Peyer's patch (tissue), 4 donors: ENCODE measurements at regions not wholly inside any gene's neighbourhood (a gene's known extent, or its start where the extent isn't known, plus 50 kb on each side); places are given as distances from the start of the nearest gene placed in this dataset.

Experiments used
- DNase-seq, 3 donors: peaks; one replicate each; pipeline ENCODE4 v3.0.0-alpha.2; 2017 to 2019
- H3K27ac ChIP-seq, 4 donors: fragments of 200-600 bp; sonication (generic); one replicate each; pipeline ENCODE4 v1.5.1; 2016 to 2019
- H3K27me3 ChIP-seq, 2 donors: fragments of 200-600 bp; sonication (generic); one replicate each; pipeline ENCODE4 v1.5.1; 2019
- H3K36me3 ChIP-seq, 3 donors: fragments of 200-600 bp; sonication (generic); one replicate each; pipeline ENCODE4 v1.5.1; 2016 to 2019
- H3K4me1 ChIP-seq, 4 donors: fragments of 200-600 bp; sonication (generic); one replicate each; pipeline ENCODE4 v1.5.1; 2016 to 2019
- H3K4me3 ChIP-seq, 4 donors: fragments of 200-600 bp; sonication (generic); 1 replicate in 3 of 4; 2 replicates in 1 of 4; pipeline ENCODE4 v1.5.1; 2016 to 2019; ENCODE audit warnings: mild to moderate bottlenecking in 1 of 4
- H3K9me3 ChIP-seq, 4 donors: fragments of 200-600 bp; sonication (generic); one replicate each; pipeline ENCODE4 v1.5.1; 2016 to 2019; ENCODE audit warnings: mild to moderate bottlenecking in 1 of 4
- POLR2A ChIP-seq, 2 donors: fragments of 450-650 bp; IDR thresholded peaks; one replicate each; pipeline ENCODE4 v1.5.1; 2017; ENCODE audit warnings: antibody characterized with exemption in 2 of 2, mild to moderate bottlenecking in 2 of 2, moderate library complexity in 2 of 2
- TF ChIP-seq, protein P1 (sequence below), 6 experiments: fragments of 450-650 bp in 4 of 6; fragments of 200-600 bp in 2 of 6; sonication (generic) in 1 of 6; IDR thresholded peaks; one replicate each; pipeline ENCODE4 v1.5.1; 2017 to 2019; ENCODE audit warnings: antibody characterized with exemption in 6 of 6, mild to moderate bottlenecking in 3 of 6, moderate library complexity in 1 of 6

DNA sequence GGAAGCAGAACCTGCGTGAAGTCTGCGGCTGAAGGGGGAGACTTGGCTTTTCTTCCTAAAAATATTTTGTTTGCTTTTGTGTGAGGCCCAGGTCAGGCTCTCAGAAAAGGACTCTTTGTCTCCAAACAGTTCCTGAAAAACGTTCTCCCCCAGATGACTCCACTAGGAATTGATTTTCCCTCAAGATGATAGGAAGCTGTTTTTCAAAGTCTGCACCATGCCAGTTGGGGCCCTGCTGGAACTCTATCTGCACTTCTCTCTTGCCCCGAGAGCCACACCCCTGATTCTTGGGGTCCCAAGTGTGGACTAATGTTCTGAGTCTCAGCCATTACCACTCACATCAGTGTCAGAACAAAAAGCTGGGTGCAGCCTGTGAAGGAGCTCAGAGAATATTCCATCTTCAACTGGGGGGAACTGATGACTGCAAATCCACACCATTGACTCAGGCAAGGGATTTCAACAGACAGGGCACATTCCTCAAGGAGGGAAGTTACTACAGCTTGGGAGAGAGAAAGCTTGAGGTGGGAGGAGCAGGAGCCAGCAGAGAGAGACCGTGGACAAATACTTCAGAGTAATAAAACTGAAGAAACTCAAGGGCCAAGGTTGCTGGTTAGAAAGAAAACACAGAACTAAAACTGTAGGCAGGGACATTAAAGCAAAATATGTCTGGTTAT, 768.3 kb downstream of the RNF144A start:
- no peak for DNase-seq
- Histone ChIP-seq H3K9me3 (no peaks in the 10 kb centered on the region), H3K4me3 (no peak overlapping the region), H3K4me1 (no peaks in the 10 kb centered on the region), H3K27ac (no peak overlapping the region), H3K27me3 (no peaks in the 10 kb centered on the region), H3K36me3 (no peaks in the 10 kb centered on the region)
- TF ChIP-seq, protein P1, sequence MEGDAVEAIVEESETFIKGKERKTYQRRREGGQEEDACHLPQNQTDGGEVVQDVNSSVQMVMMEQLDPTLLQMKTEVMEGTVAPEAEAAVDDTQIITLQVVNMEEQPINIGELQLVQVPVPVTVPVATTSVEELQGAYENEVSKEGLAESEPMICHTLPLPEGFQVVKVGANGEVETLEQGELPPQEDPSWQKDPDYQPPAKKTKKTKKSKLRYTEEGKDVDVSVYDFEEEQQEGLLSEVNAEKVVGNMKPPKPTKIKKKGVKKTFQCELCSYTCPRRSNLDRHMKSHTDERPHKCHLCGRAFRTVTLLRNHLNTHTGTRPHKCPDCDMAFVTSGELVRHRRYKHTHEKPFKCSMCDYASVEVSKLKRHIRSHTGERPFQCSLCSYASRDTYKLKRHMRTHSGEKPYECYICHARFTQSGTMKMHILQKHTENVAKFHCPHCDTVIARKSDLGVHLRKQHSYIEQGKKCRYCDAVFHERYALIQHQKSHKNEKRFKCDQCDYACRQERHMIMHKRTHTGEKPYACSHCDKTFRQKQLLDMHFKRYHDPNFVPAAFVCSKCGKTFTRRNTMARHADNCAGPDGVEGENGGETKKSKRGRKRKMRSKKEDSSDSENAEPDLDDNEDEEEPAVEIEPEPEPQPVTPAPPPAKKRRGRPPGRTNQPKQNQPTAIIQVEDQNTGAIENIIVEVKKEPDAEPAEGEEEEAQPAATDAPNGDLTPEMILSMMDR (IDR thresholded peaks at IDR 0.05) = no peak
- no peak for TF ChIP-seq POLR2A (IDR thresholded peaks at IDR 0.05)

DNA sequence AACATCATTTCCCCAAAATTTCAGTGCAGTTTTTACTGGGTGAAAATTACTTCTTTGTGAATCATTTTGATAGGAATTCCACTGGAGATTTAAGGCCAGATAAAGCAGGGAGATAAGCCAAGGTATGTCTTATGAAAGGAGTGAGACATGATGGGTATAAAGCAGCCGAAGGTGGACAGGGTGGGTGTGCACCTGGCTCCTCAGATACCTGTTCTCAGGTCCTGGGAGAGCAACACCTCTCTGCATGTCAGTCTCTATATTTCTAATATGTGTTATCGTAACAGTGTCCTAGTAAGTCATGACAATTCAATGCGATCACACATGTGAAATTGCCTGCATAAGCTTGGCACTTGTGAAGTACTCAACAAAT, 768.8 kb downstream of the RNF144A start:
- Histone ChIP-seq H3K27me3 (no peaks in the 10 kb centered on the region), H3K36me3 (no peaks in the 10 kb centered on the region), H3K4me1 (no peaks in the 10 kb centered on the region), H3K27ac (no peak overlapping the region), H3K9me3 (no peaks in the 10 kb centered on the region), H3K4me3 (no peak overlapping the region)
- DNase-seq = no peak
- TF ChIP-seq, protein P1 (IDR thresholded peaks at IDR 0.05) = no peak
- TF ChIP-seq POLR2A (IDR thresholded peaks at IDR 0.05) = no peak

DNA sequence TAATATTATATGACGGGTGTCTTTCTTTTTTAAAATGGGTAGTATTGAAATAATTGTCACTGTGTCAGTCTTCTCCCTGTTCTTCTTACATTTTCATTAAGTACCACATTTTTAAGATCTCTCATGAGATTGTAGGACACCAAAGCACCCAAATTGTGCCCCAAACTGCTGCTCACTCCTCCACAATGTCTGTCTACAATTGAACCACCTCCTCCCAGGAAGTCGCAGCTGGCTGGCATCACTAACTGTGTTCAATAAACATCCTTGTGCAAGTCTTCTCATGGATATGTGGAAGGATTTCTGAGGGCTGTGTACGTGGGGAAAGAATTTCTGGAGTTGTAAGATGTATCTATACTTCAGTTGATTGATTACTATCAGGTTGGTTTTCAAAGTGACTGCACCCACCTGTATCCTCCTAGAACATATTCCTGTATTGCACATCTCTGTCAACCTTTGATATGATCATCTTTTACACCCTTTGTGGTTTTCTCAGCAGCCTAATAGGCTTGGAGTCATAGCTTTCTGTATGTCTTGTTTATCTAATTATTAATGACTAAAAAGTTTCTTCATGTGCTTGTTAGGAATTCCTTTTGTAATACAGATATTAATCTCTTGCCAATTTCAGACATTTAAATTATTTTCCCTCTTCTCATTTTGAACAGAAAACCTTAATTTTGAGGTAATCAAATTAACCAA, 774.9 kb downstream of the RNF144A start:
- H3K27ac ChIP-seq = no peak overlapping the region
- no peak for DNase-seq
- no peak overlapping the region for H3K4me3 ChIP-seq
- no peaks in the 10 kb centered on the region for H3K36me3 ChIP-seq
- H3K27me3 ChIP-seq = no peaks in the 10 kb centered on the region
- TF ChIP-seq, protein P1 (IDR thresholded peaks at IDR 0.05) = no peak
- TF ChIP-seq POLR2A (IDR thresholded peaks at IDR 0.05) = no peak
- no peaks in the 10 kb centered on the region for H3K9me3 ChIP-seq
- H3K4me1 ChIP-seq = no peaks in the 10 kb centered on the region

DNA sequence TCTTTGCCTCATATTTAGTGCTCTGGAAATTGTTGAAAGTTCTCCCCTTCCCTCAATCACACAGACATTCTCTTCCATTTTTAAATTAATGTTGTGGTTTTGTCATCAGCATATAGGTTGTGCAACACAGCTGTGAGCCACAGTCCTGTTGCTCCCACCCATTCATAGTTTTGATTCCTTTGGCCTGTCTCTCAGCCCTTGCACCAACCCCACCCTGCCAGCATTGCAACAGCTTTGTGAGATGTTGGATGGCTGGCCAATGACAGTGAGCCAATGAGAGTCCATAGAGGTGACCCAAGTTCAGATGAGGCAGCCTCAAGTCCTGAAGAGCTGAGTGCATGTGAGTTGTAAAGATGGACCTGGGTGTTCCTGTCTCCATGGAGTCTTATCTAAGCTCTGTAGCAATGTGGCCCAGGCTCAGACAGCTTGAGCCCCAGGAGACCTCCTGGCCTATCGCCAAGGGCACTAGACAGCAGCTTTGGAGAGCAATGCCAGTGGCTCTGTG, 775.5 kb downstream of the RNF144A start:
- no peaks in the 10 kb centered on the region for H3K9me3 ChIP-seq
- no peak for DNase-seq
- no peak overlapping the region for H3K27ac ChIP-seq
- no peaks in the 10 kb centered on the region for H3K27me3 ChIP-seq
- no peak overlapping the region for H3K4me3 ChIP-seq
- H3K36me3 ChIP-seq = no peaks in the 10 kb centered on the region
- TF ChIP-seq POLR2A (IDR thresholded peaks at IDR 0.05) = no peak
- TF ChIP-seq, protein P1 (IDR thresholded peaks at IDR 0.05) = no peak
- no peaks in the 10 kb centered on the region for H3K4me1 ChIP-seq

DNA sequence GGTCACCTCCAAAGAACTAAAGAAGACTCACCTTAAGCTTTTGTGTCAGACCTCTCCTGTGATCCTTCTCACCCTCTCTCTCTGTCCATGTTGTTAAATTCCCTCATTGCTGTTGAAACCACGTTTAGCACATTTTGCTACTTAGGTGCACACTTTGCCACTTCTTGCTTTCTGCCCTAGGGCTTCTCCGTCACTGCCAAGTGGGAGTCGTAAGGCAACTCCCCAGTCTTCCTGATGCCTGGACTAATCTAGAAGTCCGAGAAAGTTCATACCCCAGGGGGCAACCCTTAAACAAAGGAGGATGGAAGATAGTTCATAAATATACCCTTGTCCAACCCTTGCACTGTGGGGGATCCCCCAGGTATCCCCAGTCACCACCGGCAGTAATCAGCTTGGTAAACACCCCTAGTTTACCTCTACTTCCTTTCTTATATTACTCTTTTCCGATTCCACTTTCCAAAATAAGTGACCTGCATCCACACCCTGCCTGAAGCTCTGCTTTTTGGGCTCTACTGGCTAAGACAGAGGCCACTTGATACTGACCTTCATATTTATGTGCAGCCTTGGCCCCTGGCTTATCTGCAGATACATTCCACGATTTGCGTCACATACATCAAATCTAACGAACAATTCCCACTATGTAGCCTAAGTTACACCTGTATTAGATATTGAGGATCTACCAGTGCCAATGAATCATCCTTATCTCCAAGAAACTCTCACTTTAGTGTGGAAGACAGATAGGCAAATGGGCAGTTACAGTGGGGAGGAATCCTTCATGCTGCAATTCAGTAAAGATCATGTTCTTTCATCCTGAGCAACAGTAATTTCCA, 776.2 kb downstream of the RNF144A start:
- no peak for DNase-seq
- H3K27ac ChIP-seq = no peak overlapping the region
- H3K27me3 ChIP-seq = no peaks in the 10 kb centered on the region
- H3K9me3 ChIP-seq = no peaks in the 10 kb centered on the region
- no peak overlapping the region for H3K4me3 ChIP-seq
- H3K36me3 ChIP-seq = no peaks in the 10 kb centered on the region
- H3K4me1 ChIP-seq = no peaks in the 10 kb centered on the region
- TF ChIP-seq, protein P1 (IDR thresholded peaks at IDR 0.05) = no peak
- TF ChIP-seq POLR2A (IDR thresholded peaks at IDR 0.05) = no peak
